ENCODE measurements at regions not wholly inside any gene's neighbourhood (a gene's known extent, or its start where the extent isn't known, plus 50 kb on each side); places are given as distances from the start of the nearest gene placed in this dataset.

DNA sequence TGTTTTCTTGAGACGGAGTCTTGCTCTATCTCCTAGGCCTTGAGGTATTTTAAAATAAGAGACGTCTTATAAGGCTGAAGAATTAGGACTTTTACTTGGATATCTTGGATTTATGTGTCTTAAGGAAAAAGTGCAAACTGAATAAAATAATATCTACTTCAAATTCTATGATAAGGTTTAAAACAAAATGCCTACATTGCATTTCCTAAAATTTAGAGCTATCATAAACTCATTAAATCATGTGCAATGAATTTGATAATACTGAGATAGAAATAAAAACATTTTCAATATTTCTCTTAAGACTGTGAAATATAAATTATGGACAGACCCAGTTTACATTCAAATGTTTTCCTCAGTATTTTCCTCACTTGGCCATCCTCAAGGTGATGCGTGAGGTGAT, 729.5 kb upstream of the LMO3 start:
- Histone ChIP-seq H3K4me1 (no peaks in the 10 kb centered on the region), H3K27ac (no peak overlapping the region), H3K4me3 (no peak overlapping the region), H3K9me3 (peaks cover 0 to 29% (median 2%) of the 10 kb centered on the region in 11 donors), H3K27me3 (no peaks in the 10 kb centered on the region), H3K36me3 (no peaks in the 10 kb centered on the region)
- no peak for DNase-seq
- intact Hi-C loops (cut with DNase I) = no loop called here
- ATAC-seq = no peak
- TF ChIP-seq, protein P1, sequence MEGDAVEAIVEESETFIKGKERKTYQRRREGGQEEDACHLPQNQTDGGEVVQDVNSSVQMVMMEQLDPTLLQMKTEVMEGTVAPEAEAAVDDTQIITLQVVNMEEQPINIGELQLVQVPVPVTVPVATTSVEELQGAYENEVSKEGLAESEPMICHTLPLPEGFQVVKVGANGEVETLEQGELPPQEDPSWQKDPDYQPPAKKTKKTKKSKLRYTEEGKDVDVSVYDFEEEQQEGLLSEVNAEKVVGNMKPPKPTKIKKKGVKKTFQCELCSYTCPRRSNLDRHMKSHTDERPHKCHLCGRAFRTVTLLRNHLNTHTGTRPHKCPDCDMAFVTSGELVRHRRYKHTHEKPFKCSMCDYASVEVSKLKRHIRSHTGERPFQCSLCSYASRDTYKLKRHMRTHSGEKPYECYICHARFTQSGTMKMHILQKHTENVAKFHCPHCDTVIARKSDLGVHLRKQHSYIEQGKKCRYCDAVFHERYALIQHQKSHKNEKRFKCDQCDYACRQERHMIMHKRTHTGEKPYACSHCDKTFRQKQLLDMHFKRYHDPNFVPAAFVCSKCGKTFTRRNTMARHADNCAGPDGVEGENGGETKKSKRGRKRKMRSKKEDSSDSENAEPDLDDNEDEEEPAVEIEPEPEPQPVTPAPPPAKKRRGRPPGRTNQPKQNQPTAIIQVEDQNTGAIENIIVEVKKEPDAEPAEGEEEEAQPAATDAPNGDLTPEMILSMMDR (IDR thresholded peaks at IDR 0.05) = no peak
- WGBS, 2 donors = 75 to 83% methylated on average over 3 of the region's 3 CpGs

- Histone ChIP-seq H3K27me3 (no peaks in the 10 kb centered on the region), H3K4me3 (no peak overlapping the region), H3K9me3 (peaks cover 0 to 22% (median 2%) of the 10 kb centered on the region in 11 donors), H3K4me1 (no peaks in the 10 kb centered on the region), H3K27ac (no peak overlapping the region), H3K36me3 (no peaks in the 10 kb centered on the region)
- DNase-seq = no peak
- WGBS, 2 donors = 72 to 79% methylated on average over 3 of the region's 3 CpGs
- TF ChIP-seq, protein P1 (IDR thresholded peaks at IDR 0.05) = no peak
- intact Hi-C loops (cut with DNase I) = no loop called here
- no peak for ATAC-seq
Measured at GRCh38 chr12:17334784-17335183, 728.8 kb upstream of the LMO3 start.

DNA sequence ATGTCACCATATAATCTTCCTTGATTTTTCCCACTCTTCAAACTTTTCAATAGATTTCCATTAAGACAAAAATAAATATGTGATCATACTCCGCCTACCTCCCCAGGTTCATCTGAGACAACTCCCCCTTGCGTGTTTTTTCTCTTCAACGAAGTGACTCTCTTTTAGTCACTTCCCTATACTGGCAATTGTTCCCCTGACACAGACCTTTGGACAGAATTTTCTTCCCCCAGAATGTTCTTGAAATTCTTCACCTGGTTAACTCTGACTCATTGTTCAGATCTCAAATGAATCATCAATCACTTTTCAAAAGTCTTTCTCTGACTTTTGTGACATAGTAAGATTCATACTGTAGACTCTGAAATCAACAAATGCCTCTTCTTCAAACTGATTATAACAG, 727.3 kb upstream of the LMO3 start:
- Histone ChIP-seq H3K27me3 (no peaks in the 10 kb centered on the region), H3K9me3 (peaks cover 0 to 15% (median 0%) of the 10 kb centered on the region in 11 donors), H3K36me3 (no peaks in the 10 kb centered on the region), H3K27ac (no peak overlapping the region), H3K4me3 (no peak overlapping the region), H3K4me1 (no peaks in the 10 kb centered on the region)
- DNase-seq (no peak), ATAC-seq (no peak)
- intact Hi-C loops (cut with DNase I) = no loop called here
- TF ChIP-seq, protein P1 (IDR thresholded peaks at IDR 0.05) = no peak
- WGBS, 2 donors = 86 to 91% methylated on average over 3 of the region's 3 CpGs

GRCh38 chr12:17326649-17327048, 720.7 kb upstream of the LMO3 start:
- peaks cover 0 to 12% (median 0%) of the 10 kb centered on the region in 11 donors for H3K9me3 ChIP-seq
- DNase-seq (no peak), ATAC-seq (no peak)
- intact Hi-C loops (cut with DNase I) = no loop called here
- no peaks in the 10 kb centered on the region for H3K27me3 ChIP-seq
- no peak overlapping the region for H3K4me3 ChIP-seq
- 17 to 20% methylated on average over 2 of the region's 2 CpGs for WGBS, 2 donors
- H3K4me1 ChIP-seq = no peaks in the 10 kb centered on the region
- no peaks in the 10 kb centered on the region for H3K36me3 ChIP-seq
- H3K27ac ChIP-seq = no peak overlapping the region
- TF ChIP-seq, protein P1 (IDR thresholded peaks at IDR 0.05) = no peak

Measured in heart right ventricle (tissue), 16 donors.